GM04504 (cell line): ENCODE measurements at regions not wholly inside any gene's neighbourhood (a gene's known extent, or its start where the extent isn't known, plus 50 kb on each side); places are given as distances from the start of the nearest gene placed in this dataset.

Experiments
- DNase-seq: peaks from one replicate; pipeline ENCODE4 v3.0.0-alpha.2; 2012; ENCODE audit warnings: low read depth

GRCh38 chr6:143594647-143595046 lies 83.1 kb upstream of the PHACTR2 start:
- no peak for DNase-seq

GRCh38 chr6:143592335-143592734 lies 80.8 kb upstream of the FUCA2 start:
- DNase-seq: no peak

- DNase-seq: no peak
Measured at GRCh38 chr6:143591441-143591840, 79.9 kb upstream of the FUCA2 start.

- no peak for DNase-seq
Measured at GRCh38 chr6:143589162-143589561, 77.6 kb upstream of the FUCA2 start.

GRCh38 chr6:143586557-143586956 lies 75.0 kb upstream of the FUCA2 start:
- no peak for DNase-seq

GRCh38 chr6:143585716-143586115 lies 74.2 kb upstream of the FUCA2 start:
- DNase-seq: no peak

- DNase-seq: no peak
Measured at GRCh38 chr6:143585241-143585640, 73.7 kb upstream of the FUCA2 start.

- DNase-seq: peak; percentile 58
Measured at GRCh38 chr6:143583542-143584327, 72.2 kb upstream of the FUCA2 start.

GRCh38 chr6:143581835-143582480 lies 70.4 kb upstream of the FUCA2 start:
- DNase-seq: no peak

- peak; percentile 87 for DNase-seq
Measured at GRCh38 chr6:143579703-143580102, 68.2 kb upstream of the FUCA2 start.

GRCh38 chr6:143578054-143578453 lies 66.5 kb upstream of the FUCA2 start:
- DNase-seq: no peak

- no peak for DNase-seq
Measured at GRCh38 chr6:143575901-143576426, 64.4 kb upstream of the FUCA2 start.

- peak; percentile 69 for DNase-seq
Measured at GRCh38 chr6:143575440-143575839, 63.9 kb upstream of the FUCA2 start.

- DNase-seq: no peak
Measured at GRCh38 chr6:143570147-143570853, 58.8 kb upstream of the FUCA2 start.

GRCh38 chr6:143569040-143569439 lies 57.5 kb upstream of the FUCA2 start:
- peak; percentile 44 for DNase-seq

GRCh38 chr6:143564484-143565017 lies 53.0 kb upstream of the FUCA2 start:
- DNase-seq: no peak

GRCh38 chr6:143562143-143562542 lies 50.6 kb upstream of the FUCA2 start:
- no peak for DNase-seq
